Activated CD8-positive, alpha-beta T cell treated with anti-CD3 and anti-CD28 coated beads for 36 hours (primary cell): ENCODE measurements at regions not wholly inside any gene's neighbourhood (a gene's known extent, or its start where the extent isn't known, plus 50 kb on each side); places are given as distances from the start of the nearest gene placed in this dataset.

ENCODE experiments used
- ATAC-seq: fragments of 200-7000 bp; cut with Tn5 transposase; one replicate; pipeline ENCODE4 v1.10.0; 2021; ENCODE audit warnings: mild to moderate bottlenecking, moderate library complexity
- CTCF ChIA-PET: fragments of 350-600 bp; sonication (Branson Sonifier 250); formaldehyde crosslinking; loops from one replicate; lab custom pipeline; 2021; ENCODE audit warnings: antibody characterized with exemption; lab: Charles Lee
- POLR2A ChIA-PET: fragments of 350-600 bp; sonication (Branson Sonifier 250); formaldehyde crosslinking; loops from one replicate; lab custom pipeline; 2021; ENCODE audit warnings: antibody characterized with exemption; lab: Charles Lee
- DNase-seq: peaks from one replicate; pipeline ENCODE4 v3.0.0-alpha.2; 2020
- H3K27ac Mint-ChIP-seq: one replicate; pipeline ENCODE4 v1.8.0; 2021; ENCODE audit warnings: mild to moderate bottlenecking, mixed read lengths
- H3K27me3 Mint-ChIP-seq: one replicate; pipeline ENCODE4 v1.8.0; 2021; ENCODE audit warnings: mixed read lengths
- H3K36me3 Mint-ChIP-seq: one replicate; pipeline ENCODE4 v1.8.0; 2021; ENCODE audit warnings: low read depth, mixed read lengths
- H3K4me1 Mint-ChIP-seq: one replicate; pipeline ENCODE4 v1.8.0; 2021; ENCODE audit warnings: low read depth, mixed read lengths
- H3K4me3 Mint-ChIP-seq: one replicate; pipeline ENCODE4 v1.8.0; 2021; ENCODE audit warnings: mild to moderate bottlenecking, moderate library complexity, mixed read lengths
- H3K9me3 Mint-ChIP-seq: one replicate; pipeline ENCODE4 v1.8.0; 2021; ENCODE audit warnings: mixed read lengths
- CTCF ChIP-seq: fragments of 200-600 bp; IDR thresholded peaks from one replicate; pipeline ENCODE4 v1.8.0; 2022; ENCODE audit warnings: antibody characterized with exemption, mild to moderate bottlenecking
- intact Hi-C: fragments of 100-400 bp; cut with micrococcal nuclease; formaldehyde crosslinking; loops from one replicate; pipeline ENCODE4 v1.10.0; 2022

GRCh38 chr2:160674146-160674750 is 180.6 kb upstream of the RBMS1 start:
- CTCF ChIA-PET = interaction anchor here (1.1 kb wide), 2 partner anchors 8 to 296 kb away, joined by 3 read pairs; no protein-coding TSS in a partner anchor
- Mint-ChIP-seq H3K27ac (no peak overlapping the region), H3K4me1 (no peaks in the 10 kb centered on the region)

GRCh38 chr2:160679686-160680085 is 186.1 kb upstream of the RBMS1 start:
- H3K4me3 Mint-ChIP-seq = no peak overlapping the region
- POLR2A ChIA-PET = no interaction called here
- no peak for TF ChIP-seq CTCF
- peaks cover 1% of the 10 kb centered on the region for H3K36me3 Mint-ChIP-seq
- peaks cover 2% of the 10 kb centered on the region for H3K9me3 Mint-ChIP-seq
- DNase-seq (no peak), ATAC-seq (no peak)
- H3K27me3 Mint-ChIP-seq = peaks cover 1% of the 10 kb centered on the region
- intact Hi-C loops = no loop called here
- CTCF ChIA-PET = interaction anchor here (1.1 kb wide), 1 partner anchor 9 kb away, joined by 3 read pairs; no protein-coding TSS in a partner anchor
- no peak overlapping the region for H3K27ac Mint-ChIP-seq
- H3K4me1 Mint-ChIP-seq = no peaks in the 10 kb centered on the region

More at GRCh38 chr2:160674146-160674750, 180.6 kb upstream of the RBMS1 start:
- POLR2A ChIA-PET = interaction anchor here (1.1 kb wide), 1 partner anchor 21 kb away, joined by 4 read pairs; no protein-coding TSS in a partner anchor
- H3K9me3 Mint-ChIP-seq = no peaks in the 10 kb centered on the region
- intact Hi-C loops = no loop called here
- no peak for ATAC-seq
- no peak overlapping the region for H3K4me3 Mint-ChIP-seq
- no peaks in the 10 kb centered on the region for H3K27me3 Mint-ChIP-seq
- no peaks in the 10 kb centered on the region for H3K36me3 Mint-ChIP-seq
- DNase-seq = no peak
- no peak for TF ChIP-seq CTCF

- ATAC-seq (no peak), DNase-seq (no peak)
- Mint-ChIP-seq H3K4me3 (no peak overlapping the region), H3K27me3 (peaks cover 1% of the 10 kb centered on the region), H3K27ac (no peak overlapping the region), H3K4me1 (no peaks in the 10 kb centered on the region), H3K36me3 (peaks cover 1% of the 10 kb centered on the region), H3K9me3 (peaks cover 2% of the 10 kb centered on the region)
- POLR2A ChIA-PET = no interaction called here
- TF ChIP-seq CTCF = no peak
- intact Hi-C loops = no loop called here
- CTCF ChIA-PET = interaction anchor here (1.1 to 1.2 kb wide), 2 partner anchors 8 to 31 kb away, joined by 3 read pairs; no protein-coding TSS in a partner anchor
These were observed 186.7 kb upstream of the RBMS1 start for GRCh38 chr2:160680294-160680693.

GRCh38 chr2:160680974-160681373 is 187.4 kb upstream of the RBMS1 start:
- no peak for TF ChIP-seq CTCF
- CTCF ChIA-PET = interaction anchor here (1.2 kb wide), 1 partner anchor 32 kb away, joined by 3 read pairs; no protein-coding TSS in a partner anchor

GRCh38 chr2:160683206-160683605 is 189.6 kb upstream of the RBMS1 start:
- ChIA-PET POLR2A (no interaction called here), CTCF (no interaction called here)
- no peak for ATAC-seq
- no peak for DNase-seq
- H3K9me3 Mint-ChIP-seq = peaks cover 2% of the 10 kb centered on the region
- TF ChIP-seq CTCF = no peak
- H3K4me3 Mint-ChIP-seq = no peak overlapping the region
- H3K27me3 Mint-ChIP-seq = peaks cover 1% of the 10 kb centered on the region
- no peaks in the 10 kb centered on the region for H3K4me1 Mint-ChIP-seq
- intact Hi-C loops = no loop called here
- no peak overlapping the region for H3K27ac Mint-ChIP-seq
- peaks cover 1% of the 10 kb centered on the region for H3K36me3 Mint-ChIP-seq

More at GRCh38 chr2:160680974-160681373, 187.4 kb upstream of the RBMS1 start:
- Mint-ChIP-seq H3K27ac (no peak overlapping the region), H3K9me3 (peaks cover 2% of the 10 kb centered on the region), H3K4me1 (no peaks in the 10 kb centered on the region), H3K27me3 (peaks cover 1% of the 10 kb centered on the region), H3K36me3 (peaks cover 1% of the 10 kb centered on the region), H3K4me3 (no peak overlapping the region)
- ATAC-seq (no peak), DNase-seq (no peak)
- intact Hi-C loops = no loop called here
- POLR2A ChIA-PET = no interaction called here
